Progenitor cell of endocrine pancreas (in vitro differentiated cells): ENCODE measurements at regions not wholly inside any gene's neighbourhood (a gene's known extent, or its start where the extent isn't known, plus 50 kb on each side); places are given as distances from the start of the nearest gene placed in this dataset.

ENCODE experiments used
- DNase-seq: peaks from one replicate; pipeline ENCODE4 v3.0.0; 2021; ENCODE audit warnings: low spot score; ENCODE audit not compliant: unreplicated experiment
- H3K27ac Mint-ChIP-seq: 2 replicates; pipeline ENCODE4 v1.8.0; 2021; ENCODE audit warnings: mild to moderate bottlenecking, moderate library complexity, mixed read lengths
- H3K27me3 Mint-ChIP-seq: 2 replicates; pipeline ENCODE4 v1.8.0; 2021; ENCODE audit warnings: mixed read lengths
- H3K36me3 Mint-ChIP-seq: 2 replicates; pipeline ENCODE4 v1.8.0; 2022; ENCODE audit warnings: mixed read lengths; ENCODE audit not compliant: insufficient read depth
- H3K4me1 Mint-ChIP-seq: 2 replicates; pipeline ENCODE4 v1.8.0; 2021; ENCODE audit warnings: low read depth, mixed read lengths
- H3K4me3 Mint-ChIP-seq: 2 replicates; pipeline ENCODE4 v1.8.0; 2021; ENCODE audit warnings: low read depth, mild to moderate bottlenecking, moderate library complexity, mixed read lengths
- H3K9me3 Mint-ChIP-seq: 2 replicates; pipeline ENCODE4 v1.8.0; 2021; ENCODE audit warnings: low read depth, mixed read lengths
- CTCF ChIP-seq: fragments of 200-600 bp; sonication (generic); IDR thresholded peaks from one replicate; pipeline ENCODE4 v1.5.0; 2021; ENCODE audit warnings: antibody characterized with exemption, mild to moderate bottlenecking; ENCODE audit not compliant: unreplicated experiment

- Mint-ChIP-seq H3K27me3 (no peaks in the 10 kb centered on the region), H3K4me1 (no peaks in the 10 kb centered on the region), H3K27ac (no peak overlapping the region), H3K36me3 (peaks cover 9% of the 10 kb centered on the region), H3K9me3 (peaks cover 9% of the 10 kb centered on the region), H3K4me3 (no peak overlapping the region)
- no peak for DNase-seq
- TF ChIP-seq CTCF: no peak
Measured at GRCh38 chr21:34266351-34266750, 97.5 kb upstream of the KCNE2 start.

GRCh38 chr21:34268493-34268892 is 95.3 kb upstream of the KCNE2 start:
- Mint-ChIP-seq H3K27ac (no peak overlapping the region), H3K9me3 (peaks cover 3% of the 10 kb centered on the region), H3K27me3 (no peaks in the 10 kb centered on the region), H3K4me3 (no peak overlapping the region), H3K4me1 (no peaks in the 10 kb centered on the region), H3K36me3 (peaks cover 3% of the 10 kb centered on the region)
- no peak for DNase-seq
- no peak for TF ChIP-seq CTCF

GRCh38 chr21:34270411-34270810 is 93.4 kb upstream of the KCNE2 start:
- H3K36me3 Mint-ChIP-seq: no peaks in the 10 kb centered on the region
- H3K9me3 Mint-ChIP-seq: no peaks in the 10 kb centered on the region

GRCh38 chr21:34271189-34271851 is 92.5 kb upstream of the KCNE2 start:
- no peak overlapping the region for H3K27ac Mint-ChIP-seq
- H3K4me1 Mint-ChIP-seq: no peaks in the 10 kb centered on the region
- TF ChIP-seq CTCF: no peak
- no peak overlapping the region for H3K4me3 Mint-ChIP-seq
- no peaks in the 10 kb centered on the region for H3K9me3 Mint-ChIP-seq
- DNase-seq: no peak
- H3K36me3 Mint-ChIP-seq: no peaks in the 10 kb centered on the region
- H3K27me3 Mint-ChIP-seq: no peaks in the 10 kb centered on the region

More at GRCh38 chr21:34270411-34270810, 93.4 kb upstream of the KCNE2 start:
- no peak overlapping the region for H3K27ac Mint-ChIP-seq
- no peak for DNase-seq
- H3K4me3 Mint-ChIP-seq: no peak overlapping the region
- H3K27me3 Mint-ChIP-seq: no peaks in the 10 kb centered on the region
- no peak for TF ChIP-seq CTCF
- no peaks in the 10 kb centered on the region for H3K4me1 Mint-ChIP-seq

GRCh38 chr21:34272321-34272720 is 91.5 kb upstream of the KCNE2 start:
- H3K36me3 Mint-ChIP-seq: no peaks in the 10 kb centered on the region
- no peaks in the 10 kb centered on the region for H3K27me3 Mint-ChIP-seq
- TF ChIP-seq CTCF: no peak
- no peaks in the 10 kb centered on the region for H3K4me1 Mint-ChIP-seq
- no peak overlapping the region for H3K27ac Mint-ChIP-seq
- no peaks in the 10 kb centered on the region for H3K9me3 Mint-ChIP-seq
- no peak overlapping the region for H3K4me3 Mint-ChIP-seq
- DNase-seq: no peak
